ENCODE measurements at regions not wholly inside any gene's neighbourhood (a gene's known extent, or its start where the extent isn't known, plus 50 kb on each side); places are given as distances from the start of the nearest gene placed in this dataset.

- TF ChIP-seq CTCF (conservative IDR thresholded peaks at IDR 0.05), result no peak
- no peak for TF ChIP-seq EZH2 (IDR thresholded peaks at IDR 0.05; ENCODE audit: low read depth)
Measured at GRCh38 chr5:143635146-143635752, 176.7 kb upstream of the HMHB1 start.

Data from PC-9 (cell line).